Neural progenitor cell (in vitro differentiated cells): ENCODE measurements at regions not wholly inside any gene's neighbourhood (a gene's known extent, or its start where the extent isn't known, plus 50 kb on each side); places are given as distances from the start of the nearest gene placed in this dataset.

Experiments
- CTCF ChIP-seq: fragments of 200-600 bp; sonication (generic); IDR thresholded peaks from 2 replicates; pipeline ENCODE4 v1.5.1; 2017; ENCODE audit warnings: antibody characterized with exemption, mild to moderate bottlenecking
- EZH2 ChIP-seq: fragments of 200-600 bp; sonication (generic); IDR thresholded peaks from 2 replicates; pipeline ENCODE4 v1.6.1; 2017; ENCODE audit warnings: antibody characterized with exemption, mild to moderate bottlenecking, moderate library complexity
- EZH2phosphoT487 ChIP-seq: fragments of 200-600 bp; sonication (generic); IDR thresholded peaks from 2 replicates; pipeline ENCODE4 v1.6.1; 2017; ENCODE audit warnings: antibody characterized with exemption

GRCh38 chr6:100103931-100104330, 109.9 kb upstream of the MCHR2 start:
- no peak for TF ChIP-seq CTCF
- no peak for TF ChIP-seq EZH2
- TF ChIP-seq EZH2phosphoT487, result no peak
